NCI-H2107 treated with DMSO at 0.1 percent for 48 hours (cell line): ENCODE measurements at regions not wholly inside any gene's neighbourhood (a gene's known extent, or its start where the extent isn't known, plus 50 kb on each side); places are given as distances from the start of the nearest gene placed in this dataset.

Source experiments
- DNase-seq: peaks from one replicate; lab custom pipeline; 2025; ENCODE audit not compliant: unreplicated experiment; lab: John Stamatoyannopoulos, UW

- DNase-seq, result no peak
Measured at GRCh38 chr2:190783513-190784263, 96.9 kb upstream of the GLS start.

GRCh38 chr2:190785334-190785733 is 95.3 kb upstream of the GLS start:
- no peak for DNase-seq

- peak; percentile 10 for DNase-seq
Measured at GRCh38 chr2:190786404-190787166, 94.0 kb upstream of the GLS start.

- DNase-seq, result no peak
Measured at GRCh38 chr2:190787743-190788235, 92.8 kb upstream of the GLS start.

- no peak for DNase-seq
Measured at GRCh38 chr2:190789074-190790004, 91.3 kb upstream of the GLS start.

- DNase-seq, result no peak
Measured at GRCh38 chr2:190791347-190791975, 89.2 kb upstream of the GLS start.

GRCh38 chr2:190791976-190792575 is 88.5 kb upstream of the GLS start:
- DNase-seq, result peak; percentile 19

GRCh38 chr2:190792956-190793888 is 87.4 kb upstream of the GLS start:
- no peak for DNase-seq

- no peak for DNase-seq
Measured at GRCh38 chr2:190794377-190794776, 86.2 kb upstream of the GLS start.

GRCh38 chr2:190794790-190795189 is 85.8 kb upstream of the GLS start:
- DNase-seq, result no peak

GRCh38 chr2:190795686-190796085 is 84.9 kb upstream of the GLS start:
- no peak for DNase-seq

- DNase-seq, result no peak
Measured at GRCh38 chr2:190799999-190800398, 80.6 kb upstream of the GLS start.

- no peak for DNase-seq
Measured at GRCh38 chr2:190800528-190800927, 80.1 kb upstream of the GLS start.

- DNase-seq, result no peak
Measured at GRCh38 chr2:190802129-190802528, 78.5 kb upstream of the GLS start.

GRCh38 chr2:190802626-190803209 is 77.9 kb upstream of the GLS start:
- DNase-seq, result no peak

- no peak for DNase-seq
Measured at GRCh38 chr2:190804182-190804795, 76.3 kb upstream of the GLS start.

GRCh38 chr2:190805126-190805525 is 75.5 kb upstream of the GLS start:
- DNase-seq, result no peak

GRCh38 chr2:190805843-190806242 is 74.8 kb upstream of the GLS start:
- no peak for DNase-seq
